ENCODE measurements at regions not wholly inside any gene's neighbourhood (a gene's known extent, or its start where the extent isn't known, plus 50 kb on each side); places are given as distances from the start of the nearest gene placed in this dataset.

- DNase-seq (ENCODE audit: low read depth in 2 of 2): no peak
Measured at GRCh38 chr3:187822402-187822801, 77.1 kb upstream of the BCL6 start.

- DNase-seq (ENCODE audit: low read depth in 2 of 2): no peak
Measured at GRCh38 chr3:187823746-187824145, 78.5 kb upstream of the BCL6 start.

DNA sequence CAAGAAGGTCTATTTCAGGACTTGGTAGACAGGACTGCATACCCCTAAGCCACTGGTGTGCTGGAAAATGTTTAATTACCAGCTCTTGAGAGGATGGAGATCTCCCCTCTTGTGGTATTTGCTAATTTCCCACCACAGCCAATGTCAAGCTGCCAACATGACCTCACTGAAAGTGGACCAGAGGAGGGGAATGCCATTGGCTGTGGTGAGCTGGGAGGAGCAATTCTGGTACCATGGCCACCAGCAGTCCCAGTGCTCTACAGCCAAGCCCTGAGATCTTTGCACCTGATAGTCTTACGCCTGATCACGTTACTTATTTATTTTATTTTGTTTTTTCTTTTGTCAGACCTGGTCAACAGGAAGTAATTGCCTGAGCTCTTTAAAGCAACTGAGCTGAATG lies 82.5 kb upstream of the BCL6 start:
- no peak for DNase-seq (ENCODE audit: low read depth in 2 of 2)

DNA sequence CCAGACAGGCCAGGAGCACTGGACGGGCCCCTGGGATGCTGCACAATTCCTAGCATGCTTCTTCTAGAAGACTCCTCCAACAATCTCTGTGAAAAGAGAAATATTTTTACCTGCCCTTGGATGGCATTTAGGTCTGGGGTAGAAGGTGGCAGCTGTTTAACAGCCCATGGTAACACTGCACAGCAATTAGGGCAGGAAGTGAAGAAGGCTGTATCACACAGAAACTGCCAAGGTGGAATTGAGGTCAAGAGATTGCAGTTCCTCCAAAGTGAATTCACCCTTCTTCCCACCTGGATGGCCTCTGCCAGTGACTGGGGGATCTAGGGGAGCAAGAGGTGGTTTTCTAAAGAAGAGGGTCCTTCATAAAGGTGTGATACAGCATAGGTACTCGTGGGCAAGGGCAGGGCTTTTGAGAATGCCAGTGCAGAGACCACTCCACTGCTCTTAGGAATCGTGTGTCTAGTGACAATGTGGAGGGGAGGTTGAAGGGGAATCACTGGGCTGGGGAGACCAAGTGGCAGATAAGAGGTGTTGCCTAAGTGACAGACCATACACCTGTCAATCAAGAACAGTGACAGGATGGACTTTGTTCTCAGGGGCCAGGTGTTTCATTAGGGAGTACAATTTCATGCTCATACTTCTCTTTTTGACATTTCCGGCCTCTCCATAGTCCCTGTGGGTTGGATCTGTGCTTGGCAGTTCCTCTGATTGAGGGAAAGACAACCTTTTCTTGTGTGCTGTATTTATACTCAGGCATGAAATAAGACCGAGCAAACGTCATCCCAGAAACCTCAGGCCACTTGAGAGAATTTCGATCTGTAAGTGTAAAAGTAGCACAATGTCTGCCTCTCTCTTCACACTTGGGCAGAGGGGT lies 83.5 kb upstream of the BCL6 start:
- DNase-seq (ENCODE audit: low read depth in 2 of 2): no peak

- DNase-seq (ENCODE audit: low read depth in 2 of 2): no peak
Measured at GRCh38 chr3:187830181-187830580, 84.9 kb upstream of the BCL6 start.

GRCh38 chr3:187831125-187832051 lies 86.1 kb upstream of the BCL6 start:
- no peak for DNase-seq (ENCODE audit: low read depth in 2 of 2)

GRCh38 chr3:187832202-187832601 lies 86.9 kb upstream of the BCL6 start:
- DNase-seq (ENCODE audit: low read depth in 2 of 2): no peak

DNA sequence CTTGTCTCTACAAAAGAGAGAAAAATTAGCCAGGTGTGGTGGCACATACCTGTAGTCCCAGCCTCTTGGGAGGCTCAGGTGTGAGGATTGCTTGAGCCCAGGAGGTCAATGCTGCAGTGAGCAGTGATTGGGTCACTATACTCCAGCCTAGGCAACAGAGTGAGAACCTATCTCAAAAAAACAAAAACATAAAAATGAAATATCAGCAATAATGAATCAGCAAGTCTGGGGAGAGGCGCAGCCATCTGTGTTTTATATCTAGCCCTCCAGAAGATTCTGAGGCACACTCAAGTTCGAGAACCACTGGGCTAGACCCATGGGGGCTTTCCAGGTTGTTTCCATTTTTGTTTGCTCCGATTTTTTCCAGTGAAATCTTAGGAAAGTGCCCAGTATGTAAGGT lies 88.1 kb upstream of the BCL6 start:
- DNase-seq (ENCODE audit: low read depth in 2 of 2): no peak

DNA sequence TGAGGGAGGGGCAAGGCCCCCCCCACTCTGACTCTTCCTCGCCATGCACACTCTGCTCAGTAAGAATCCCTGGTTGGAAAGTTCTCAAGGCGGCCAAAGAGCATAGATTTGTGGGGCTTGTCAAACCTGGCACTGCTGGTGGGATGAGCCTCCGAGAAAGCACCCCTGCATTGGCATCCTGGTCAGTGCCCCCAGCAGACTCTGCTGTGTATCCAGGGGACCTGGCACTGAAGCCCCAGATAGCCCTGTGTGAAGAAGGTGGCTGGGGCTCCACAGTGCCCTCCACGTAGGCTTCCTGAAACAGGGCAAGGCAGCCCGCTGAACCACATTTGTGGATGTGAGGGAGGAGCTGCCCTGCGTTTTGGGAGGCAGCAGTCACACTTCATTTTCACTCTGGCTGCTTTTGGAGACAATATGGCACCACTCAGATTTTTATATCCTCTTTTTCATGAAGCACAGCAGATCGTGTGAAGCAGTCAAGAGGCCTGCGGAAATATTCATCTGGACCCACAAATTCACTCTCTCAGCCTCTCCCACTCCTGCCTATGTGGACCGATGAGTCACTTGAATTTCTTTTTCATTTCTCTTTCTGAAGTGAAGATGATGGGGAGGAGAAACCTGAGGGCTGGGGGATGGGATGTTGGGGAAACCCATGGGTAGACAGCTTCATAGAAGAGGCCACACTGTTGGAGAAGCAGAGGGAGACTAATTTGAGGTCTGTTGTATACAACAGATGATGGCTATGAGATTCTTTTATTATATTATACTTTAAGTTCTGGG lies 88.7 kb upstream of the BCL6 start:
- no peak for DNase-seq (ENCODE audit: low read depth in 2 of 2)

- no peak for DNase-seq (ENCODE audit: low read depth in 2 of 2)
Measured at GRCh38 chr3:187836823-187837770, 91.8 kb upstream of the BCL6 start.

DNA sequence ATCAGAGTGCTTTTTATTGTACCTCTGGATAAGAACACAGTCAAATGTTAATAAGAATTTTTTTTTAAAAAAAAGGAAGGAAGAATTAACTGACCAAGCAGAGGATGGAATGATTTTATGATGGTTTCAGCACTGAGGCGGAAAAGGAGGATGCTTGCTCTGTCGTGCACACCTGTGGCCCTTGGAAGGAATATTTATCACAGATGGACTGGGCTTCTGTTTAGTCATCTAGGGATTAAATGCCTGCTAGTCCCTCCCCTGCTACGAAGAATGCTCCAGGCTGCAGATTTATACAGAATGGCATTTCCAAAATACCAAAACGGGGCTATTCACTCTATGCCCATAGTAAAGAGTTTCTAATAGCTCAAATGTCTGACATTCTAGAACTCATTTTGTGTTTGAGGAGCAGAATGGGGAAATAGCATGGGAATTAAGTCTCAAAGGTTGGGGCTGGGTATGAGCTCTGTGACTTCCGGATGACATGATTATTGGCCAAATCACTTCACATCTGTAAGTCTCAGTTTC lies 92.8 kb upstream of the BCL6 start:
- DNase-seq (ENCODE audit: low read depth in 2 of 2): no peak

DNA sequence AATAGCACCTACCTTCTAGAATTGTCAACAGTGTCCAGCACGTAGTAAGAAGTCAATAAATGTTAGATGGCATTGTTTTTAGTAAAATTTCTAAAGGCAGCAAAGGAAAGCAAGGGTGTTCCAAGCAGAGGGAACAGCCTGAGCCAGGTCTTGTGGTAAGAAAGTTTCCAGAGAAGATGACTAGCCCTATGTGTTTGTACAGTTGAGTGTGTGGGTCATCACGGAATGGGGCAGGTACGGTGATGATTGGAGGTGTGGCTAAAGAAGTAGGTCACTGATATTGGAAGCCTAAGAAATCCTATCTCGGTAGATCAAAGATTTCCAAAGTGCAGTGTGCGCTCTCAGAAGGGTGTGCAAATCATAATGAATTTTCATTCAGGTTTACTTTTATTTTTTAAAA lies 94.2 kb upstream of the BCL6 start:
- no peak for DNase-seq (ENCODE audit: low read depth in 2 of 2)

- no peak for DNase-seq (ENCODE audit: low read depth in 2 of 2)
Measured at GRCh38 chr3:187840856-187841255, 95.6 kb upstream of the BCL6 start.

- DNase-seq (ENCODE audit: low read depth in 2 of 2): no peak
Measured at GRCh38 chr3:187841560-187841959, 96.3 kb upstream of the BCL6 start.

DNA sequence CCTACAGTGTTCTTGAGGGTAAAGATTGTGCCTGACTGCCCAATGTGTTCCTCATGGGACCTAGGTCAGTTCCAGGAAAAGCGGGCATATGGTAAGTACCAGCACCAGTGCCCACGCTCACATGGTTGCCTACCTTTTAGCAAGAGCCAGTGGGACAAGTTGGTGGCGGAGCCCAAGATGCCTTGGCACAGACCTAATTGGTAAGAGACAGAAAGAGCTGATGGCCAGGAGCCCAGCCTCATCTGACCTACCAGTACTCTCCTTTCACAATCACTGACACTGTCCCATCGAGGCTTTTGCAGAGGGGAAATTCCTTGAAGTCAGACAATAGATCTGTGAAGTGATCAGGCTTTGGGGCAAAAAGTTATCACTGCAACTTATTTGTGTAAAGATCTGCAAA lies 98.4 kb upstream of the BCL6 start:
- DNase-seq (ENCODE audit: low read depth in 2 of 2): no peak

GRCh38 chr3:187844708-187845107 lies 99.4 kb upstream of the BCL6 start:
- no peak for DNase-seq (ENCODE audit: low read depth in 2 of 2)

GRCh38 chr3:187845826-187846225 lies 100.6 kb upstream of the BCL6 start:
- no peak for DNase-seq (ENCODE audit: low read depth in 2 of 2)

GRCh38 chr3:187848401-187848800 lies 103.1 kb upstream of the BCL6 start:
- DNase-seq (ENCODE audit: low read depth in 2 of 2): no peak

GRCh38 chr3:187849016-187849654 lies 103.9 kb upstream of the BCL6 start:
- no peak for DNase-seq (ENCODE audit: low read depth in 2 of 2)

DNA sequence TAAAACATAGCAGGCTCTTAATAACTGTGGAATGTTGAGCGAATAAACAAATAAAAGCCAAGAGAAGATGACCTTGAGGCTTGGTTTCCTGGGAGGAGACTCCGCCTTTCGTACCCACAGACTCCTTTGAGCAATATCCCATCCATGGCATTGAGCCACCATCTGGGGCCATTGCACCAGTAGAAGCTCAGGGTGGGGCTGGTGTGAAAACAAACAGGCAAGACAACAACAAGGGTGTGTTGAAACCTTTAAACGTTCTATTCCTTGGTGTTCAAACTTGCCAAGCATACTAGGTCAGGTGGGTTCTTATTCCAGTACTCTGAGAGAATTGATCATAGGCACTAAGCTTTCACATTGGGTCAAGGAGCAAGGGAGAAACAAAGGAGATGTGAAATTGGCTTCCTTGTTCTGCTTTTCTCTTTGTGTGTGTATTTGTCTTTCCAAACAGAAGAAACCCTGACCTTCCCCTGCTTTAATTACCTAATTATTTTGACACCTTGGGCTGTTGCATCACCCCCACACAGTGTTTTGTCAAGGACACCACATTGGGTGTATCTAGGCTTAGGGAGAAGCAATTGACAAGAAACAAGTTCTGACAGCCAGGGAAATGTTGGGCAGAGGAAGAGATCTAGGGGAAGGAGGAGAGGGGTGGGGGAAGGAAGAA lies 105.1 kb upstream of the BCL6 start:
- DNase-seq (ENCODE audit: low read depth in 2 of 2): no peak
